Mesothelial cell of epicardium (in vitro differentiated cells): ENCODE measurements at regions not wholly inside any gene's neighbourhood (a gene's known extent, or its start where the extent isn't known, plus 50 kb on each side); places are given as distances from the start of the nearest gene placed in this dataset.

Experiments used
- DNase-seq, 2 experiments: peaks; one replicate each; pipeline ENCODE4 v3.0.0; 2021; ENCODE audit warnings: low spot score in 2 of 2; ENCODE audit not compliant: unreplicated experiment in 2 of 2
- H3K27ac Mint-ChIP-seq: 2 replicates; pipeline ENCODE4 v1.8.0; 2021; ENCODE audit warnings: mixed read lengths
- H3K27me3 Mint-ChIP-seq: 2 replicates; pipeline ENCODE4 v1.8.0; 2021; ENCODE audit warnings: low read depth, mixed read lengths
- H3K36me3 Mint-ChIP-seq: 2 replicates; pipeline ENCODE4 v1.8.0; 2021; ENCODE audit warnings: mixed read lengths
- H3K4me1 Mint-ChIP-seq: 2 replicates; pipeline ENCODE4 v1.8.0; 2021; ENCODE audit warnings: mixed read lengths
- H3K4me3 Mint-ChIP-seq: 2 replicates; pipeline ENCODE4 v1.8.0; 2021; ENCODE audit warnings: mild to moderate bottlenecking, moderate library complexity, mixed read lengths
- H3K9me3 Mint-ChIP-seq: 2 replicates; pipeline ENCODE4 v1.8.0; 2021; ENCODE audit warnings: mixed read lengths
- CTCF ChIP-seq: fragments of 200-600 bp; sonication (generic); IDR thresholded peaks from one replicate; pipeline ENCODE4 v1.5.0; 2021; ENCODE audit warnings: antibody characterized with exemption; ENCODE audit not compliant: unreplicated experiment

- TF ChIP-seq CTCF = no peak
- peaks cover 7% of the 10 kb centered on the region for H3K4me1 Mint-ChIP-seq
- no peak overlapping the region for H3K4me3 Mint-ChIP-seq
- DNase-seq = no peak
- H3K27me3 Mint-ChIP-seq = peaks cover 39% of the 10 kb centered on the region
- peaks cover 19% of the 10 kb centered on the region for H3K9me3 Mint-ChIP-seq
- H3K36me3 Mint-ChIP-seq = no peaks in the 10 kb centered on the region
- no peak overlapping the region for H3K27ac Mint-ChIP-seq
Observed at GRCh38 chr9:108168236-108168850, 678.8 kb upstream of the KLF4 start.

- no peak overlapping the region for H3K4me3 Mint-ChIP-seq
- H3K27me3 Mint-ChIP-seq = peaks cover 39% of the 10 kb centered on the region
- no peaks in the 10 kb centered on the region for H3K36me3 Mint-ChIP-seq
- peaks cover 7% of the 10 kb centered on the region for H3K4me1 Mint-ChIP-seq
- no peak for TF ChIP-seq CTCF
- H3K9me3 Mint-ChIP-seq = peaks cover 9% of the 10 kb centered on the region
- no peak for DNase-seq
- H3K27ac Mint-ChIP-seq = no peak overlapping the region
Observed at GRCh38 chr9:108167136-108167900, 677.7 kb upstream of the KLF4 start.

GRCh38 chr9:108166519-108166918 lies 677.0 kb upstream of the KLF4 start:
- no peak overlapping the region for H3K4me3 Mint-ChIP-seq
- no peak for TF ChIP-seq CTCF
- H3K27me3 Mint-ChIP-seq = peaks cover 44% of the 10 kb centered on the region
- peaks cover under 1% of the 10 kb centered on the region for H3K9me3 Mint-ChIP-seq
- H3K36me3 Mint-ChIP-seq = no peaks in the 10 kb centered on the region
- no peak for DNase-seq
- no peak overlapping the region for H3K27ac Mint-ChIP-seq
- peaks cover 7% of the 10 kb centered on the region for H3K4me1 Mint-ChIP-seq

- H3K27ac Mint-ChIP-seq = no peak overlapping the region
- no peaks in the 10 kb centered on the region for H3K9me3 Mint-ChIP-seq
- H3K36me3 Mint-ChIP-seq = no peaks in the 10 kb centered on the region
- H3K4me3 Mint-ChIP-seq = no peak overlapping the region
- peaks cover 7% of the 10 kb centered on the region for H3K4me1 Mint-ChIP-seq
- H3K27me3 Mint-ChIP-seq = peaks cover 53% of the 10 kb centered on the region
- no peak for DNase-seq
- TF ChIP-seq CTCF = no peak
Observed at GRCh38 chr9:108163321-108164005, 673.9 kb upstream of the KLF4 start.

- no peak overlapping the region for H3K27ac Mint-ChIP-seq
- no peaks in the 10 kb centered on the region for H3K36me3 Mint-ChIP-seq
- no peak overlapping the region for H3K4me3 Mint-ChIP-seq
- no peaks in the 10 kb centered on the region for H3K9me3 Mint-ChIP-seq
- peaks cover 53% of the 10 kb centered on the region for H3K27me3 Mint-ChIP-seq
- DNase-seq = no peak
- H3K4me1 Mint-ChIP-seq = peaks cover 7% of the 10 kb centered on the region
- no peak for TF ChIP-seq CTCF
Observed at GRCh38 chr9:108162664-108163063, 673.1 kb upstream of the KLF4 start.
